Choroid plexus epithelial cell (primary cell): ENCODE measurements at regions not wholly inside any gene's neighbourhood (a gene's known extent, or its start where the extent isn't known, plus 50 kb on each side); places are given as distances from the start of the nearest gene placed in this dataset.
A peak's percentile ranks its signal among the peaks of the same experiment; 100 is the strongest.

Source experiments
- DNase-seq: peaks from one replicate; pipeline ENCODE4 v3.0.0-alpha.2; 2010; ENCODE audit warnings: low read depth
- H3K4me3 ChIP-seq: 2 replicates; pipeline ENCODE4 v1.5.1; 2011; ENCODE audit warnings: low read depth, mild to moderate bottlenecking, control low read depth, low read length, moderate library complexity
- CTCF ChIP-seq: conservative IDR thresholded peaks from 2 replicates; pipeline ENCODE4 v1.5.1; 2011; ENCODE audit warnings: low read depth, mild to moderate bottlenecking, control low read depth, inconsistent platforms, low read length, moderate library complexity

GRCh38 chr2:52936029-52936428 is 831.6 kb upstream of the CHAC2 start:
- H3K4me3 ChIP-seq, result no peak overlapping the region
- peak; percentile 23 for DNase-seq
- no peak for TF ChIP-seq CTCF

GRCh38 chr2:52934920-52935640 is 832.5 kb upstream of the CHAC2 start:
- TF ChIP-seq CTCF, result no peak
- DNase-seq, result no peak
- H3K4me3 ChIP-seq, result no peak overlapping the region

- TF ChIP-seq CTCF, result no peak
- peak; percentile 71 for DNase-seq
Observed at GRCh38 chr2:52934323-52934898, 833.2 kb upstream of the CHAC2 start.

GRCh38 chr2:52933878-52934277 is 833.7 kb upstream of the CHAC2 start:
- H3K4me3 ChIP-seq, result no peak overlapping the region
- no peak for TF ChIP-seq CTCF
- DNase-seq, result peak; percentile 28

More at GRCh38 chr2:52934323-52934898, 833.2 kb upstream of the CHAC2 start:
- H3K4me3 ChIP-seq, result no peak overlapping the region

GRCh38 chr2:52931660-52932059 is 835.9 kb upstream of the CHAC2 start:
- no peak for DNase-seq
- no peak for TF ChIP-seq CTCF
- no peak overlapping the region for H3K4me3 ChIP-seq

GRCh38 chr2:52929412-52929811 is 838.2 kb upstream of the CHAC2 start:
- no peak for TF ChIP-seq CTCF
- no peak for DNase-seq
- no peak overlapping the region for H3K4me3 ChIP-seq

- no peak overlapping the region for H3K4me3 ChIP-seq
- no peak for TF ChIP-seq CTCF
- peak; percentile 43 for DNase-seq
Observed at GRCh38 chr2:52919673-52920072, 847.9 kb upstream of the CHAC2 start.
